Smooth muscle cell (in vitro differentiated cells): ENCODE measurements at regions not wholly inside any gene's neighbourhood (a gene's known extent, or its start where the extent isn't known, plus 50 kb on each side); places are given as distances from the start of the nearest gene placed in this dataset.

ENCODE experiments used
- DNase-seq: peaks from one replicate; lab custom pipeline; 2025; ENCODE audit not compliant: unreplicated experiment; lab: John Stamatoyannopoulos, UW
- H2AFZ ChIP-seq: fragments of 200-600 bp; sonication (generic); 2 replicates; pipeline ENCODE4 v1.6.0; 2016; ENCODE audit warnings: antibody characterized with exemption, low read depth, mild to moderate bottlenecking
- H3F3A ChIP-seq: fragments of 200-600 bp; sonication (generic); 2 replicates; pipeline ENCODE4 v1.6.0; 2017; ENCODE audit warnings: antibody characterized with exemption, low read depth
- H3K27ac ChIP-seq: fragments of 200-600 bp; sonication (generic); 2 replicates; pipeline ENCODE4 v1.5.1; 2016; ENCODE audit warnings: low read depth, mild to moderate bottlenecking
- H3K27me3 ChIP-seq: fragments of 200-600 bp; sonication (generic); 2 replicates; pipeline ENCODE4 v1.6.1; 2016; ENCODE audit warnings: low read depth, mild to moderate bottlenecking
- H3K36me3 ChIP-seq: fragments of 200-600 bp; sonication (generic); 2 replicates; pipeline ENCODE4 v1.5.1; 2016; ENCODE audit warnings: low read depth
- H3K4me1 ChIP-seq: fragments of 200-600 bp; sonication (generic); 2 replicates; pipeline ENCODE4 v1.5.1; 2016; ENCODE audit warnings: low read depth
- H3K4me2 ChIP-seq: fragments of 200-600 bp; sonication (generic); 2 replicates; pipeline ENCODE4 v1.6.0; 2016; ENCODE audit warnings: mild to moderate bottlenecking
- H3K4me3 ChIP-seq: fragments of 200-600 bp; sonication (generic); 2 replicates; pipeline ENCODE4 v1.5.1; 2016; ENCODE audit warnings: mild to moderate bottlenecking
- H3K79me2 ChIP-seq: fragments of 200-600 bp; sonication (generic); 2 replicates; pipeline ENCODE4 v1.6.0; 2016; ENCODE audit warnings: low read depth, mild to moderate bottlenecking
- H3K9ac ChIP-seq: fragments of 200-600 bp; sonication (generic); 2 replicates; pipeline ENCODE4 v1.6.0; 2016; ENCODE audit warnings: low read depth
- H3K9me3 ChIP-seq: fragments of 200-600 bp; sonication (generic); replicated peaks from 2 replicates; pipeline ENCODE4 v1.5.1; 2016; ENCODE audit warnings: low read depth
- H4K20me1 ChIP-seq: fragments of 200-600 bp; sonication (generic); 2 replicates; pipeline ENCODE4 v1.6.0; 2016; ENCODE audit warnings: low read depth
- WGBS: methylation state at CpG from one replicate; pipeline ENCODE4 v1.1.7; 2016; ENCODE audit warnings: low lambda C conversion rate; 5-methylcytosine and 5-hydroxymethylcytosine counted together
- TF ChIP-seq, protein P1 (sequence below): fragments of 200-600 bp; sonication (generic); IDR thresholded peaks from 2 replicates; pipeline ENCODE4 v1.5.1; 2017; ENCODE audit warnings: borderline replicate concordance, mild to moderate bottlenecking, antibody characterized with exemption; ENCODE audit not compliant: insufficient read depth, poor library complexity, severe bottlenecking

DNA sequence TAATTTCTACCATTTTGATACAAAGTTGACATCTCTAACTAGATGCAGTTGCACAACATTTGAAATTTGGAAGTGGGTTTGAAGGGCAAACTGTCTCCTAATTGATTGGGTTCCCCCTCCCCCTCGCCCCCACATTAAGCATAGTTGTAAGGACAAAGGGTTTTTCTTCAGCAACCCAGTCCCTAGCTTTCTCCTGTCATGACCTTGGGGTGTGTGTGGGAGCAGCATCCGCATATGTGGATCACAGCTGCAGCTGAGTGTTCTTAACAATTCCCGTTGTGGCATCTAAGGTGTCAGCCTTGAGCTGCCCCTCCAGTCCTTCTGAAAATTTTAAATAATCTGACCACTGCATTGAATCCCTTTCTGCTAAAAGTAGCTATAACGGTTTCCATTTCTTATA, 141.3 kb upstream of the CDH10 start:
- DNase-seq = no peak
- WGBS = 86% methylated on average over 4 of the region's 4 CpGs

GRCh38 chr5:24783596-24783995, 138.8 kb upstream of the CDH10 start:
- H3K27ac ChIP-seq = no peak overlapping the region
- no peak overlapping the region for H3K4me2 ChIP-seq
- no peaks in the 10 kb centered on the region for H3K9me3 ChIP-seq
- no peaks in the 10 kb centered on the region for H3K4me1 ChIP-seq
- no peaks in the 10 kb centered on the region for H3K36me3 ChIP-seq
- no peaks in the 10 kb centered on the region for H4K20me1 ChIP-seq
- H2AFZ ChIP-seq = no peak overlapping the region
- H3F3A ChIP-seq = no peaks in the 10 kb centered on the region
- no peaks in the 10 kb centered on the region for H3K79me2 ChIP-seq
- no peaks in the 10 kb centered on the region for H3K27me3 ChIP-seq
- TF ChIP-seq, protein P1, sequence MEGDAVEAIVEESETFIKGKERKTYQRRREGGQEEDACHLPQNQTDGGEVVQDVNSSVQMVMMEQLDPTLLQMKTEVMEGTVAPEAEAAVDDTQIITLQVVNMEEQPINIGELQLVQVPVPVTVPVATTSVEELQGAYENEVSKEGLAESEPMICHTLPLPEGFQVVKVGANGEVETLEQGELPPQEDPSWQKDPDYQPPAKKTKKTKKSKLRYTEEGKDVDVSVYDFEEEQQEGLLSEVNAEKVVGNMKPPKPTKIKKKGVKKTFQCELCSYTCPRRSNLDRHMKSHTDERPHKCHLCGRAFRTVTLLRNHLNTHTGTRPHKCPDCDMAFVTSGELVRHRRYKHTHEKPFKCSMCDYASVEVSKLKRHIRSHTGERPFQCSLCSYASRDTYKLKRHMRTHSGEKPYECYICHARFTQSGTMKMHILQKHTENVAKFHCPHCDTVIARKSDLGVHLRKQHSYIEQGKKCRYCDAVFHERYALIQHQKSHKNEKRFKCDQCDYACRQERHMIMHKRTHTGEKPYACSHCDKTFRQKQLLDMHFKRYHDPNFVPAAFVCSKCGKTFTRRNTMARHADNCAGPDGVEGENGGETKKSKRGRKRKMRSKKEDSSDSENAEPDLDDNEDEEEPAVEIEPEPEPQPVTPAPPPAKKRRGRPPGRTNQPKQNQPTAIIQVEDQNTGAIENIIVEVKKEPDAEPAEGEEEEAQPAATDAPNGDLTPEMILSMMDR = no peak
- no peak overlapping the region for H3K9ac ChIP-seq
- no peak for DNase-seq
- no peak overlapping the region for H3K4me3 ChIP-seq

More for the DNA sequence above, 141.3 kb upstream of the CDH10 start:
- Histone ChIP-seq H3K27me3 (no peaks in the 10 kb centered on the region), H3K79me2 (no peaks in the 10 kb centered on the region), H2AFZ (no peak overlapping the region), H3F3A (no peaks in the 10 kb centered on the region), H3K27ac (no peak overlapping the region), H3K4me2 (no peak overlapping the region), H3K4me3 (no peak overlapping the region), H4K20me1 (no peaks in the 10 kb centered on the region), H3K4me1 (no peaks in the 10 kb centered on the region), H3K9ac (no peak overlapping the region), H3K9me3 (no peaks in the 10 kb centered on the region), H3K36me3 (no peaks in the 10 kb centered on the region)
- TF ChIP-seq, protein P1 = no peak

DNA sequence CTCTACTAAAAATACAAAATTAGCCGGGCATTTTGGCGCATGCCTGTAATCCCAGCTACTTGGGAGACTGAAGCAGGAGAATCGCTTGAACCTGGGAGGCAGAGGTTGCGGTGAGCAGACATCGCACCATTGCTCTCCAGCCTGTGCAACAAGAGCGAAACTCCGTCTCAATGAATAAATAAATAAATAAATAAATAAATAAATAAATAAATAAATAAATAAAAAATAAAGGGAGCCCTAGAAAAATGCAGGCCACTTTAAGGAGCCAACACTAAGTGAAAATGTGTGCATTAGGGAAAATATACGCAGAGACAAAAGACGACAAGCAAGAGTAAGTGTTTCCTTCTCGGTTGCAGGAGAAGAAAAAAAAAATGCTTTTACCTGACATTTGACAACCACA, 132.6 kb upstream of the CDH10 start:
- H3K4me1 ChIP-seq = no peaks in the 10 kb centered on the region
- no peaks in the 10 kb centered on the region for H3F3A ChIP-seq
- TF ChIP-seq, protein P1 = no peak
- H4K20me1 ChIP-seq = no peaks in the 10 kb centered on the region
- H3K36me3 ChIP-seq = no peaks in the 10 kb centered on the region
- H3K9ac ChIP-seq = no peak overlapping the region
- WGBS = 96% methylated on average over 10 of the region's 10 CpGs
- no peak overlapping the region for H3K4me2 ChIP-seq
- no peak for DNase-seq
- H3K4me3 ChIP-seq = no peak overlapping the region
- H3K9me3 ChIP-seq = no peaks in the 10 kb centered on the region
- H3K79me2 ChIP-seq = no peaks in the 10 kb centered on the region
- no peak overlapping the region for H3K27ac ChIP-seq
- no peak overlapping the region for H2AFZ ChIP-seq
- no peaks in the 10 kb centered on the region for H3K27me3 ChIP-seq

- no peak overlapping the region for H2AFZ ChIP-seq
- no peak overlapping the region for H3K4me2 ChIP-seq
- no peaks in the 10 kb centered on the region for H3K36me3 ChIP-seq
- no peak overlapping the region for H3K4me3 ChIP-seq
- H3K9me3 ChIP-seq = no peaks in the 10 kb centered on the region
- no peaks in the 10 kb centered on the region for H3K79me2 ChIP-seq
- H4K20me1 ChIP-seq = no peaks in the 10 kb centered on the region
- H3K4me1 ChIP-seq = no peaks in the 10 kb centered on the region
- TF ChIP-seq, protein P1 = no peak
- H3K27ac ChIP-seq = no peak overlapping the region
- no peaks in the 10 kb centered on the region for H3K27me3 ChIP-seq
- H3F3A ChIP-seq = no peaks in the 10 kb centered on the region
- no peak for DNase-seq
- WGBS = 30% methylated on average over 1 of the region's 1 CpG
- no peak overlapping the region for H3K9ac ChIP-seq
Measured at GRCh38 chr5:24773261-24773660, 128.5 kb upstream of the CDH10 start.
